Type B pancreatic cell (in vitro differentiated cells): ENCODE measurements at regions not wholly inside any gene's neighbourhood (a gene's known extent, or its start where the extent isn't known, plus 50 kb on each side); places are given as distances from the start of the nearest gene placed in this dataset.

Experiments used
- DNase-seq: peaks from one replicate; pipeline ENCODE4 v3.0.0; 2021; ENCODE audit warnings: mixed read lengths; ENCODE audit not compliant: unreplicated experiment; ENCODE audit errors: extremely low spot score
- H3K27ac Mint-ChIP-seq: 2 replicates; pipeline ENCODE4 v1.8.0; 2021; ENCODE audit warnings: mild to moderate bottlenecking, mixed read lengths
- H3K27me3 Mint-ChIP-seq: 2 replicates; pipeline ENCODE4 v1.8.0; 2021; ENCODE audit warnings: mixed read lengths
- H3K36me3 Mint-ChIP-seq: 2 replicates; pipeline ENCODE4 v1.8.0; 2021; ENCODE audit warnings: mixed read lengths
- H3K4me1 Mint-ChIP-seq: one replicate; pipeline ENCODE4 v1.8.0; 2021; ENCODE audit warnings: mixed read lengths; ENCODE audit not compliant: unreplicated experiment
- H3K4me3 Mint-ChIP-seq: 2 replicates; pipeline ENCODE4 v1.8.0; 2021; ENCODE audit warnings: mild to moderate bottlenecking, mixed read lengths
- H3K9me3 Mint-ChIP-seq: 2 replicates; pipeline ENCODE4 v1.8.0; 2021; ENCODE audit warnings: mixed read lengths
- TF ChIP-seq, protein P1 (sequence below): fragments of 200-600 bp; sonication (generic); conservative IDR thresholded peaks from 2 replicates; pipeline ENCODE4 v1.5.0; 2021; ENCODE audit warnings: antibody characterized with exemption, mild to moderate bottlenecking

DNA sequence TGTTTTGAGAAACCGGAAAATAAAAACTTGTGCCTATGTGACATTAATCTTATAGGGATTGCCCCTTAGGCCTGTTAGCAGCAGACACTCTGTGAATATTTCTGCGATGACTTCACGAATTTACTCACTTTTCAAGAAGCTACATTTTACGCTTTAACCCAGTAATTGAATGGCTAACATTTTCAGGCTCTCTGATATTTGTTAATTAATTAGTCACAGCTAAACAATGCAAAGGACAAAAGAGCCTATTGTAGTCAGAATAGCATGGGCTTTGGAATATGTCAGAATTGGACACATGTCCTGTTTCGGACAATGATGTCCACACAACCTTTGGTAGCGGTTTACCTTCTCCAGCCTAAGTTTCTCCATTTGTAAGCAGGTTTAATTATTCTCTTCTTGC lies 506.6 kb downstream of the EFNB2 start:
- Mint-ChIP-seq H3K4me3 (no peak overlapping the region), H3K4me1 (peaks cover 10% of the 10 kb centered on the region), H3K9me3 (no peaks in the 10 kb centered on the region), H3K36me3 (no peaks in the 10 kb centered on the region), H3K27ac (no peak overlapping the region), H3K27me3 (no peaks in the 10 kb centered on the region)
- no peak for DNase-seq
- TF ChIP-seq, protein P1, sequence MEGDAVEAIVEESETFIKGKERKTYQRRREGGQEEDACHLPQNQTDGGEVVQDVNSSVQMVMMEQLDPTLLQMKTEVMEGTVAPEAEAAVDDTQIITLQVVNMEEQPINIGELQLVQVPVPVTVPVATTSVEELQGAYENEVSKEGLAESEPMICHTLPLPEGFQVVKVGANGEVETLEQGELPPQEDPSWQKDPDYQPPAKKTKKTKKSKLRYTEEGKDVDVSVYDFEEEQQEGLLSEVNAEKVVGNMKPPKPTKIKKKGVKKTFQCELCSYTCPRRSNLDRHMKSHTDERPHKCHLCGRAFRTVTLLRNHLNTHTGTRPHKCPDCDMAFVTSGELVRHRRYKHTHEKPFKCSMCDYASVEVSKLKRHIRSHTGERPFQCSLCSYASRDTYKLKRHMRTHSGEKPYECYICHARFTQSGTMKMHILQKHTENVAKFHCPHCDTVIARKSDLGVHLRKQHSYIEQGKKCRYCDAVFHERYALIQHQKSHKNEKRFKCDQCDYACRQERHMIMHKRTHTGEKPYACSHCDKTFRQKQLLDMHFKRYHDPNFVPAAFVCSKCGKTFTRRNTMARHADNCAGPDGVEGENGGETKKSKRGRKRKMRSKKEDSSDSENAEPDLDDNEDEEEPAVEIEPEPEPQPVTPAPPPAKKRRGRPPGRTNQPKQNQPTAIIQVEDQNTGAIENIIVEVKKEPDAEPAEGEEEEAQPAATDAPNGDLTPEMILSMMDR, result no peak

DNA sequence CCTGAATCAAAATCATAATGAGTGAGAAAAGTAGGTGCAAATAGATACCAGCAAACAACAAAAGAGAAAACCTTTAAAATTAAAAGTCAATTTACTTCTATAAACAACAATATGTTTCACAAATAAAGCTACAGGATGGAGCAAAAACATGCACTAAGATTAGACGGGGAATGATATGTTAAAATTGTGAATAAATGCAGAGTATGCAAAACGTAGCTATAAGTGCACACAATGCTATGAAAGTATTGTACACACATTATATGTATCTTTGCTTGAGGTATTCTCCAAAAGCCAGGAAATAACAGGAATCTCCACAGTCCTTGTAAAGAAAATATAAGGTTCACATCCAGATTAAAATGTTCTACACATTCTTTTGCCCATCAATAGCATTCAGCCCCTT lies 523.9 kb downstream of the EFNB2 start:
- Mint-ChIP-seq H3K36me3 (no peaks in the 10 kb centered on the region), H3K4me3 (no peak overlapping the region), H3K27me3 (no peaks in the 10 kb centered on the region), H3K9me3 (peaks cover 4% of the 10 kb centered on the region), H3K4me1 (no peaks in the 10 kb centered on the region), H3K27ac (no peak overlapping the region)
- DNase-seq, result no peak
- TF ChIP-seq, protein P1, result no peak

DNA sequence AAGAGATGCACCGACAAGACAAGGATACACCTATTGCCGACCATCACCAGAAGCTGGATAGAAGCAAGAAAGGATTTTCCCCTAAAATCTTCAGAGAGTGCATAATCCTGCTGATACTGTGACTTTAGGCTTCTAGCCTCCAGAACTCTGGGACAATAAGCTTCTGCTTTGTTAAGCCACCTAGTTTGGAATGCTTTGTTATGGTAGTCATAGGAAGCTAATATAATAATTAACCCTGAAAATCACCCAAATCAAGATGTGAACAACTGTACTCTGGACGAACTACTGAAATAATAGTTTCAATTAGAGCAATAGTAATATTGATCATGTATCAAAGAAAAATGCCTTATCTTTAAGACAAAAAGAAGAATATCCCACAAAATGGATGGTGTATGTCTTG lies 524.6 kb downstream of the EFNB2 start:
- no peaks in the 10 kb centered on the region for H3K36me3 Mint-ChIP-seq
- H3K4me1 Mint-ChIP-seq, result no peaks in the 10 kb centered on the region
- no peaks in the 10 kb centered on the region for H3K9me3 Mint-ChIP-seq
- H3K4me3 Mint-ChIP-seq, result no peak overlapping the region
- no peaks in the 10 kb centered on the region for H3K27me3 Mint-ChIP-seq
- DNase-seq, result no peak
- TF ChIP-seq, protein P1, result no peak
- H3K27ac Mint-ChIP-seq, result no peak overlapping the region

DNA sequence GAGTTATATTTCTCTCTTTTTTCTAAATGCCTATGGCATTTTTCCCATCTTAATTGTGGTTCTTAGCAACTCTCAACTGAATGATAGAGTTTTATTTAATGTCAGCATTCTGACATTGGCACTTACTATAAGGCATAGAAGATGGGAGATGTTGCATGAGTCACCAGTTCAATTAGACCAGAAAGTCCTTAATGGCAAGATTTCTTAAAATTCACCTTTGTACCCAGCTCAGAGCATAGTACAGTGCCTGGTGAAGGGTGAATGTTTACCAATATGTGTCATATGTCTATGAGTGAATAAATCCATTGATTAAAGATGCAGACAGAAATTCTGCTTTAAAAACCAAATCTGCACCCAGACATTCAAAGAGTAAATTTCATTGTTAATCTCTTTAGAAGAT lies 526.9 kb downstream of the EFNB2 start:
- Mint-ChIP-seq H3K27ac (no peak overlapping the region), H3K4me3 (no peak overlapping the region), H3K9me3 (peaks cover 9% of the 10 kb centered on the region), H3K4me1 (peaks cover 15% of the 10 kb centered on the region), H3K27me3 (no peaks in the 10 kb centered on the region), H3K36me3 (no peaks in the 10 kb centered on the region)
- TF ChIP-seq, protein P1, result no peak
- no peak for DNase-seq

DNA sequence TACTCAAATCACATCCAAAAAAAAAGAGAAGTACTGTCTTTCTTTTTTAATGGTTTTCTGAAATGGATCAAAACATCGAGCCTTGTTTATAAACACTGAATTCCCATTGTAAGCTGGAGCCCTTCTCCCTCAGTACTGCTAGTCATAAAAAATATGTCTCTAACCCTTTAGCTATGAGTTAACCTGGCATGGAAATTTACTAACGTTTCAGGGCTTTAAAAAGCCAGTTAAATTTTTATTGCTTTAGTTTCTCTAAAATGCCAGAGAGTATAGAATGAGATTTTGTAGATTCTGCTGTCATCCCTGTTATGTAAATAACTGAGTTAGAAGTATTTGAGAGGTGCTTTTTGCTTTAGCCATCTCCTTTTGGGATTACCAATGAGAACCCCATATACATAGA lies 528.3 kb downstream of the EFNB2 start:
- peaks cover 9% of the 10 kb centered on the region for H3K9me3 Mint-ChIP-seq
- H3K36me3 Mint-ChIP-seq, result no peaks in the 10 kb centered on the region
- peaks cover 20% of the 10 kb centered on the region for H3K4me1 Mint-ChIP-seq
- H3K4me3 Mint-ChIP-seq, result no peak overlapping the region
- TF ChIP-seq, protein P1, result no peak
- DNase-seq, result no peak
- no peak overlapping the region for H3K27ac Mint-ChIP-seq
- no peaks in the 10 kb centered on the region for H3K27me3 Mint-ChIP-seq

DNA sequence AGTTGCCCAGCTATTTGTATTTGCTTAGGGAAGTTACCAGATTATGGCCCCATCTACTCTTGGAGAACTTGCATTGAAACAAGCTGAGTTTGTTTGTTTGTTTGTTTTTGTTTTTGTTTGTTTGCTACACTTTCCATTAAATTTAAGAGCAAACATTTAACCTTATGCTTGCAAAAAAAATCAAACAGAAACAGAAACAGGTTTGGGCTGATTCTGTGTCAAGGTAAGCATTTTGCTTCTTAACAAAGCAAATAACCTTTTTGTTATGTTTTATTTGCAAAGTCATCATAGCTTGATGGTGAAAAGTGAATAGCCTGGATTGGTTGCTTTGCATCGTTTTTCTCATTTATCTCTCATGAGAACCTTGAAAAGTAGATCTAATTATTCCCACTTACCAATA lies 531.8 kb downstream of the EFNB2 start:
- TF ChIP-seq, protein P1, result no peak
- Mint-ChIP-seq H3K27me3 (no peaks in the 10 kb centered on the region), H3K36me3 (peaks cover under 1% of the 10 kb centered on the region), H3K9me3 (peaks cover 9% of the 10 kb centered on the region), H3K4me1 (peaks cover 20% of the 10 kb centered on the region), H3K4me3 (no peak overlapping the region), H3K27ac (no peak overlapping the region)
- DNase-seq, result no peak
